A549 (cell line): ENCODE measurements at regions not wholly inside any gene's neighbourhood (a gene's known extent, or its start where the extent isn't known, plus 50 kb on each side); places are given as distances from the start of the nearest gene placed in this dataset.
A peak's percentile ranks its signal among the peaks of the same experiment; 100 is the strongest.
"Not testable (repeated sequence)": the region's sequence is repeated elsewhere in the genome, so short reads cannot be mapped to it uniquely, and the experiment has no call there.

Experiments
- ATAC-seq, 2 experiments: fragments of 200-7000 bp in 1 of 2; fragments of >200 bp in 1 of 2; cut with Nextera tagmentation in 1 of 2; cut with Tn5 transposase in 1 of 2; 3 replicates each; pipeline versions ENCODE4 v1.8.0 to v1.9.1; 2018 to 2020; ENCODE audit warnings: mild to moderate bottlenecking in 1 of 2, moderate library complexity in 1 of 2
- CTCF ChIA-PET: fragments of 300-600 bp; sonication (Branson Sonifier 250); formaldehyde crosslinking; extraction: SDS; loops from one replicate; lab custom pipeline; 2021; ENCODE audit warnings: antibody characterized with exemption, inconsistent platforms; lab: Yijun Ruan, JAX
- POLR2A ChIA-PET: fragments of 350-600 bp; formaldehyde crosslinking; extraction: SDS; loops from one replicate; lab custom pipeline; 2021; ENCODE audit warnings: antibody characterized with exemption, inconsistent platforms; lab: Yijun Ruan, JAX
- DNase-seq, 2 experiments: peaks; one replicate each; pipeline versions ENCODE4 v3.0.0 to v3.0.0-alpha.2; 2011 to 2016; ENCODE audit warnings: low read depth in 1 of 2, low spot score in 1 of 2
- FAIRE-seq: peaks from 2 replicates; lab custom pipeline; 2011; peaks lifted over from hg19 to GRCh38; lab: Jason Lieb, UNC
- H3K27ac ChIP-seq, 2 experiments: fragments of >200 bp; sonication (Bioruptor Twin); formaldehyde crosslinking; 3 replicates each; pipeline ENCODE4 v1.5.1; 2016 to 2017
- H3K4me1 ChIP-seq: fragments of >200 bp; sonication (Bioruptor Twin); formaldehyde crosslinking; 3 replicates; pipeline ENCODE4 v1.6.1; 2016
- H3K4me2 ChIP-seq: fragments of >200 bp; sonication (Bioruptor Twin); formaldehyde crosslinking; 3 replicates; pipeline ENCODE4 v1.6.1; 2016
- H3K4me3 ChIP-seq: fragments of >200 bp; sonication (Bioruptor Twin); formaldehyde crosslinking; 3 replicates; pipeline ENCODE4 v1.5.1; 2016
- H3K9me3 ChIP-seq: fragments of >200 bp; sonication (Bioruptor Twin); formaldehyde crosslinking; 3 replicates; pipeline ENCODE4 v1.6.1; 2016
- EHMT2 ChIP-seq: fragments of 200-600 bp; sonication (generic); IDR thresholded peaks from 2 replicates; pipeline ENCODE4 v1.6.1; 2016; ENCODE audit warnings: antibody characterized with exemption, low read depth, mild to moderate bottlenecking, moderate library complexity
- EP300 ChIP-seq, 2 experiments: fragments of >200 bp; sonication (Bioruptor Twin); formaldehyde crosslinking; IDR thresholded peaks; 2 replicates in 1 of 2; 3 replicates in 1 of 2; pipeline ENCODE4 v1.6.1; 2016 to 2017
- ESRRA ChIP-seq: fragments of 150-350 bp; IDR thresholded peaks from 2 replicates; pipeline ENCODE4 v1.6.1; 2014; ENCODE audit warnings: mild to moderate bottlenecking, low read length, borderline replicate concordance
- GATA3 ChIP-seq: IDR thresholded peaks from 2 replicates; pipeline ENCODE4 v1.6.1; 2012; ENCODE audit warnings: borderline replicate concordance
- HDAC2 ChIP-seq: fragments of 200-600 bp; sonication (generic); IDR thresholded peaks from 2 replicates; pipeline ENCODE4 v1.6.1; 2016
- MAFK ChIP-seq: fragments of 450-650 bp; IDR thresholded peaks from 2 replicates; pipeline ENCODE4 v1.6.1; 2014; ENCODE audit not compliant: partially characterized antibody
- MYC ChIP-seq: IDR thresholded peaks from 2 replicates; pipeline ENCODE4 v1.6.1; 2012; ENCODE audit warnings: mild to moderate bottlenecking, inconsistent platforms, low read length, improper control_type of control experiment, borderline replicate concordance
- NFE2L2 ChIP-seq: fragments of 150-350 bp; conservative IDR thresholded peaks from 2 replicates; pipeline ENCODE4 v1.6.1; 2014; ENCODE audit warnings: low read length
- NPAS2 ChIP-seq: fragments of 250-450 bp; sonication (Bioruptor Pico); IDR thresholded peaks from 2 replicates; pipeline ENCODE4 v1.8.0; 2022; ENCODE audit warnings: mild to moderate bottlenecking, moderate library complexity, borderline replicate concordance
- NR3C1 ChIP-seq: fragments of >200 bp; sonication (Bioruptor Twin); formaldehyde crosslinking; IDR thresholded peaks from 3 replicates; pipeline ENCODE4 v1.6.1; 2017
- RFX5 ChIP-seq: fragments of 450-650 bp; IDR thresholded peaks from 2 replicates; pipeline ENCODE4 v1.7.1; 2014; ENCODE audit warnings: antibody characterized with exemption, mild to moderate bottlenecking, moderate library complexity
- ZSCAN20 ChIP-seq: fragments of 250-450 bp; sonication (Bioruptor Pico); IDR thresholded peaks from 2 replicates; pipeline ENCODE4 v1.8.0; 2022; ENCODE audit warnings: mild to moderate bottlenecking, moderate library complexity
- WGBS: methylation state at CpG from one replicate; pipeline ENCODE4 v1.1.6; 2017; ENCODE audit errors: missing lambda C conversion rate; 5-methylcytosine and 5-hydroxymethylcytosine counted together
- TF ChIP-seq, protein P1 (sequence below): IDR thresholded peaks from 2 replicates; pipeline ENCODE4 v1.6.1; 2012
- TF ChIP-seq, protein P2 (sequence below): fragments of 450-650 bp; IDR thresholded peaks from 2 replicates; pipeline ENCODE4 v1.6.1; 2014; ENCODE audit warnings: antibody characterized with exemption

DNA sequence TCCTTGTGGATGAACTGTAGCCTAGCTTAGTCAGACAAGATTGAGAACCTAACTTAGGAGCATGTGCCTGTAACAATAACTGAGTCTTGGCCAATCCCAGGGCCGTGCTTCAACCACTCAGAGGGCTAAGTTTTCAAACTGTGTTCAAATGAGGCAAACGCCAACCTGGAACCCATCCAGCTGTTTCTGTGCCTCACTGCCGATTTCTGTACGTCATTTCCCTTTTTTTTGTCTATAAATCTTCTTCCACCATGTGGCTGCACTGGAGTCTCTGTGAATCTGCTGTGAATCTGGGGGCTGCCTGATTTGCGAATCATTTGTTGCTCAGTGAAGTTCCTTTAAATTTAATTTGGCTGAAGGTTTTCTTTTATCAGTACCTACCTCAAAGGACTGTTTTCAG is 115.0 kb upstream of the CHD6 start:
- no peaks in the 10 kb centered on the region for H3K9me3 ChIP-seq
- no peak for FAIRE-seq
- TF ChIP-seq EP300 (IDR thresholded peaks at IDR 0.05) (no peak), EHMT2 (no peak), NR3C1 (no peak), RFX5 (no peak), ZSCAN20 (CRISPR knock-in tag) (no peak), MYC (no peak)
- TF ChIP-seq, protein P1, sequence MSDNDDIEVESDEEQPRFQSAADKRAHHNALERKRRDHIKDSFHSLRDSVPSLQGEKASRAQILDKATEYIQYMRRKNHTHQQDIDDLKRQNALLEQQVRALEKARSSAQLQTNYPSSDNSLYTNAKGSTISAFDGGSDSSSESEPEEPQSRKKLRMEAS: no peak
- no peak overlapping the region for H3K4me3 ChIP-seq
- no peak for DNase-seq
- ATAC-seq: no peak
- ChIA-PET POLR2A (no interaction called here), CTCF (interaction anchor here (0.6 to 2.6 kb wide), 9 partner anchors 14 to 1459 kb away, joined by 3 to 15 read pairs (median 5); no protein-coding TSS in a partner anchor)
- no peaks in the 10 kb centered on the region for H3K4me1 ChIP-seq
- H3K4me2 ChIP-seq: no peak overlapping the region
- WGBS: 19% methylated on average over 5 of the region's 5 CpGs
- no peak overlapping the region for H3K27ac ChIP-seq

DNA sequence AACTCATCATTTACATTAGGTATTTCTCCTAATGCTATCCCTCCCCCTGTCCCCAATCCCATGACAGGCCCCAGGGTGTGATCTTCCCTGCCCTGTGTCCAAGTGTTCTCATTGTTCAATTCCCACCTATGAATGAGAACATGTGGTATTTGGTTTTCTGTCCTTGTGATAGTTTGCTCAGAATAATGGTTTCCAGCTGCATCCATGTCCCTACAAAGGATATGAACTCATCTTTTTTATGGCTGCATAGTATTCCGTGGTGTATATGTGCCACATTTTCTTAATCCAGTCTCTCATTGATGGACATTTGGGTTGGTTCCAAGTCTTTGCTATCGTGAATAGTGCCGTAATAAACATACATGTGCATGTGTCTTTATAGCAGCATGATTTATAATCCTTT is 113.0 kb upstream of the CHD6 start:
- CTCF ChIA-PET: interaction anchor here (0.9 to 2.8 kb wide), 2 partner anchors 8 to 13 kb away, joined by 3 to 14 read pairs; no protein-coding TSS in a partner anchor
- ATAC-seq, H3K9me3 ChIP-seq, POLR2A ChIA-PET, FAIRE-seq, H3K4me1 ChIP-seq, H3K27ac ChIP-seq, H3K4me2 ChIP-seq, DNase-seq, H3K4me3 ChIP-seq: not testable (repeated sequence)
- 26% methylated on average over 3 of the region's 3 CpGs for WGBS

DNA sequence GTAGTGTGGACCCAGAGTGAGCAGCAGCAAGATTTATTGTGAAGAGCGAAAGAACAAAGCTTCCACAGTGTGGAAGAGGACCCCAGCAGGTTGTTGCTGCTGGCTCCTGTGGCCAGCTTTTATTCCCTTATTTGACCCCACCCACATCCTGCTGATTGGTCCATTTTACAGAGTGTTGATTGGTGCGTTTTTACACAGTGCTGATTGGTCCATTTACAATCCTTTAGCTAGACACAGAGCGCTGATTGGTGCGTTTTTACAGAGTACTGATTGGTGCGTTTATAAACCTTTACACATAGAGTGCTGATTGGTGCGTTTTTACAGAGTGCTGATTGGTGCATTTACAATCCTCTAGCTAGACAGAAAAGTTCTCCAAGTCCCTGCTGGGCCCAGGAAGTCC is 109.5 kb upstream of the CHD6 start:
- H3K9me3 ChIP-seq, H3K27ac ChIP-seq, H3K4me2 ChIP-seq, CTCF ChIA-PET, FAIRE-seq, H3K4me3 ChIP-seq, H3K4me1 ChIP-seq, DNase-seq, ATAC-seq, POLR2A ChIA-PET: not testable (repeated sequence)
- 37% methylated on average over 6 of the region's 6 CpGs for WGBS
- TF ChIP-seq MAFK: peak; percentile 18

DNA sequence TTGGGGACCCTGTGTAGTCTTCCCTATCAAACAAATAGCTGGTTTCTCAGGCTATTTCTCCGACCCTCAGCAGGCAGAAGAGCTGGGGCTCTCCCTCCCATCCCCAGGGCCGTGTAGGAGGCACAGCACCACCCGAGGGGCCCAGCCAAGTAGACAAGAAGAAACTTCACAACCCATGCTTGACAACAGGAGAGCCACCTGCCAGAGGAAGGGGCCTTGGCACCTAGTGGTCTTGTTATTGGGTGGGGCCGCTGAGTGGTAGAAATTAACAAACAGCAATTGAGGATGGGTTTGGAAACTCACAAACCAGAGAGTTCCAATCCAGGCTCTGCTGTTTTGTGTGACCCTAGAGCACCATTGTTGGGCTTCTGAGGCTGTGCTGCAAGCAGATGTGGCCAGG is 108.5 kb upstream of the CHD6 start:
- 11% methylated on average over 2 of the region's 4 CpGs for WGBS
- FAIRE-seq: no peak
- ATAC-seq: no peak
- TF ChIP-seq GATA3: no peak
- TF ChIP-seq ESRRA: no peak
- TF ChIP-seq MAFK: no peak
- no peak for TF ChIP-seq NPAS2 (CRISPR knock-in tag)
- 0 out of 3 replicates have a peak, but pooled peaks cover 4% of the 10 kb centered on the region for H3K9me3 ChIP-seq
- no peak overlapping the region for H3K27ac ChIP-seq
- ChIA-PET POLR2A (no interaction called here), CTCF (interaction anchor here (1.5 to 2.1 kb wide), 3 partner anchors 8 to 13 kb away, joined by 6 to 7 read pairs (median 7); no protein-coding TSS in a partner anchor)
- DNase-seq: no peak
- H3K4me2 ChIP-seq: no peak overlapping the region
- H3K4me1 ChIP-seq: no peaks in the 10 kb centered on the region
- no peak overlapping the region for H3K4me3 ChIP-seq

DNA sequence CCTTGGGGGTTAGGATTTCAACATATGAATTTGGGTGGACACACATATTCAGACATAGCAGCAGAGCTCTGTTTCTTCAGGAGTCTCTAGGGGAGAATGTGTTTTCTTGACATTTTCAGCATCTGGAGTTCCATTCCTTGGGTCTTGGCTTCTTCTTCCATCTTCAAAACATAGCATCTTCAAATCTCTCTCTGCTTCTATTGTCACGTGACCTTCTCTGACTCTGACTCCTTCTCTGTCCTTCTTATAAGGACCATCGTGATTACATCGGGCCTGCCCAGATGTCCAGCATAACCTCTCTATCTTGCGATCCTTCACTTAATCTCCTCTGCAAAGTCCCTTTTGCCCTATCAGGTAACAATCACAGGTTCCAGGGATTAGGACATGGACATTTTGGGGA is 101.0 kb upstream of the CHD6 start:
- H3K4me1 ChIP-seq: no peaks in the 10 kb centered on the region
- H3K4me2 ChIP-seq: no peak overlapping the region
- 29% methylated on average over 4 of the region's 4 CpGs for WGBS
- no peak overlapping the region for H3K27ac ChIP-seq
- POLR2A ChIA-PET: no interaction called here
- TF ChIP-seq, protein P2, sequence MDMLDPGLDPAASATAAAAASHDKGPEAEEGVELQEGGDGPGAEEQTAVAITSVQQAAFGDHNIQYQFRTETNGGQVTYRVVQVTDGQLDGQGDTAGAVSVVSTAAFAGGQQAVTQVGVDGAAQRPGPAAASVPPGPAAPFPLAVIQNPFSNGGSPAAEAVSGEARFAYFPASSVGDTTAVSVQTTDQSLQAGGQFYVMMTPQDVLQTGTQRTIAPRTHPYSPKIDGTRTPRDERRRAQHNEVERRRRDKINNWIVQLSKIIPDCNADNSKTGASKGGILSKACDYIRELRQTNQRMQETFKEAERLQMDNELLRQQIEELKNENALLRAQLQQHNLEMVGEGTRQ: peak; percentile 36
- TF ChIP-seq NFE2L2 (no peak), NPAS2 (CRISPR knock-in tag) (no peak), ESRRA (no peak), HDAC2 (no peak)
- FAIRE-seq: no peak
- CTCF ChIA-PET: interaction anchor here (1.6 to 4.1 kb wide), 3 partner anchors 15 to 22 kb away, joined by 6 to 16 read pairs (median 7); no protein-coding TSS in a partner anchor
- no peak for DNase-seq
- no peak for ATAC-seq
- H3K4me3 ChIP-seq: no peak overlapping the region
- H3K9me3 ChIP-seq: 0 out of 3 replicates have a peak, but pooled peaks cover 4% of the 10 kb centered on the region
